Astrocyte of the cerebellum (primary cell): ENCODE measurements at regions not wholly inside any gene's neighbourhood (a gene's known extent, or its start where the extent isn't known, plus 50 kb on each side); places are given as distances from the start of the nearest gene placed in this dataset.
"Not testable (repeated sequence)": the region's sequence is repeated elsewhere in the genome, so short reads cannot be mapped to it uniquely, and the experiment has no call there.

ENCODE experiments used
- DNase-seq: peaks from one replicate; pipeline ENCODE4 v3.0.0-alpha.2; 2011; ENCODE audit warnings: low read depth
- H3K4me3 ChIP-seq: 2 replicates; pipeline ENCODE4 v1.5.1; 2011; ENCODE audit warnings: mild to moderate bottlenecking, low read depth, low read length, moderate library complexity
- in situ Hi-C: cut with HindIII; loops from 2 replicates; pipeline ENCODE4 v1.10.0; 2017; ENCODE audit warnings: low sequenced_read_pairs
- TF ChIP-seq, protein P1 (sequence below): IDR thresholded peaks from 2 replicates; pipeline ENCODE4 v1.5.1; 2012; ENCODE audit warnings: low read length, low read depth, moderate library complexity, mild to moderate bottlenecking; ENCODE audit errors: missing control alignments

DNA sequence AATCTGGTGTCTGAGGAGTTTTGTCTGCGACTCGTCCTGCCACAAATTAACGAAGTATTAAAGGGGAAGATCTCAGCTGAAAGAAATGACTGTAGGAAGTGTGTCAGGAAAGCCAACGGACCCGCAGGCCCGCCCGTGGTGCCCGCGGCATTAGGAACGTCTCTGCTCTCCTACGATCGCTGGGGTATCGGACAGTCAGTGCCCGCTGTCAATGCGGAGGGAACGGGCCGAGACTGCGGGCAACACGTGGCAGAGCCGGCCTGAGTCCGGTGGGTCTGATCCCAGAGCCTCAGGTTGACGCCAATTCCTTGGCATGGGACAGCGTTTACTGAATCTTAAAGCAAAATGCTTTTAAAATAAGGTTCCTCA is 128.7 kb downstream of the KBTBD2 start:
- TF ChIP-seq, protein P1, sequence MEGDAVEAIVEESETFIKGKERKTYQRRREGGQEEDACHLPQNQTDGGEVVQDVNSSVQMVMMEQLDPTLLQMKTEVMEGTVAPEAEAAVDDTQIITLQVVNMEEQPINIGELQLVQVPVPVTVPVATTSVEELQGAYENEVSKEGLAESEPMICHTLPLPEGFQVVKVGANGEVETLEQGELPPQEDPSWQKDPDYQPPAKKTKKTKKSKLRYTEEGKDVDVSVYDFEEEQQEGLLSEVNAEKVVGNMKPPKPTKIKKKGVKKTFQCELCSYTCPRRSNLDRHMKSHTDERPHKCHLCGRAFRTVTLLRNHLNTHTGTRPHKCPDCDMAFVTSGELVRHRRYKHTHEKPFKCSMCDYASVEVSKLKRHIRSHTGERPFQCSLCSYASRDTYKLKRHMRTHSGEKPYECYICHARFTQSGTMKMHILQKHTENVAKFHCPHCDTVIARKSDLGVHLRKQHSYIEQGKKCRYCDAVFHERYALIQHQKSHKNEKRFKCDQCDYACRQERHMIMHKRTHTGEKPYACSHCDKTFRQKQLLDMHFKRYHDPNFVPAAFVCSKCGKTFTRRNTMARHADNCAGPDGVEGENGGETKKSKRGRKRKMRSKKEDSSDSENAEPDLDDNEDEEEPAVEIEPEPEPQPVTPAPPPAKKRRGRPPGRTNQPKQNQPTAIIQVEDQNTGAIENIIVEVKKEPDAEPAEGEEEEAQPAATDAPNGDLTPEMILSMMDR = no peak
- in situ Hi-C loops = no loop called here
- H3K4me3 ChIP-seq = no peak overlapping the region
- no peak for DNase-seq

DNA sequence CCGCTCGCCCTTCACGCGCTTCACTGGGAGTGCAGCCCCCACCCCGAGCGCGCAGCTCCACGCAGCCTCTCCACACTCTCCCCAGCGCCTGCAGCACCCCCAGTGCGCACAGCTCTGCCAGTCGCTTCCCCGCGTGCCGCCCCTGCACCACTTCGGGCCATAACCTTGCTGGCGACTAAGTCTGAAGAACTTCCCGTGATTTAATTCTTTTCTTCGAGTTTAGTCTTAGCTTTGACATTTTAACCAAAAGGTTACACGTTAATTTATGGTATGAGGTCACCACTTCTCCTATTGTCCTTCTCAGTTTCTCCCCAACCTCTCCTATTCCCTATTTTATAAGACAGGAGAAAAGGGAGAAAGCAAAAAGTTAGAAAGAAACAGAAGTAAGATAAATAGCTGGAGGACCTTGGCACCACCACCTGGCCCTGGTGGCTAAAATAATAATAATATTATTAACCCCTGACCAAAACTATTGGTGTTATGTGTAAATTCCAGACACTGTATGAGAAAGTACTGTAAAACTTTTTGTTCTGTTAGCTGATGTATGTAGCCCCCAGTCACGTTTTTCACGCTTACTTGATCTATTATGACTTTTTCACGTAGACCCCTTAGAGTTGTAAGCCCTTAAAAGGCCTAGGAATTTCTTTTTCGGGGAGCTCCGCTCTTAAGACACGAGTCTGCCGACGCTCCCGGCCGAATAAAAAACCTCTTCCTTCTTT is 129.2 kb downstream of the KBTBD2 start:
- H3K4me3 ChIP-seq = peak overlapping the region; percentile 33
- in situ Hi-C loops, DNase-seq: not testable (repeated sequence)

GRCh38 chr7:32761451-32762205 is 129.9 kb downstream of the KBTBD2 start:
- in situ Hi-C loops = no loop called here
- peak overlapping the region; percentile 33 for H3K4me3 ChIP-seq
- TF ChIP-seq, protein P1 = peak; percentile 29
- DNase-seq = no peak

DNA sequence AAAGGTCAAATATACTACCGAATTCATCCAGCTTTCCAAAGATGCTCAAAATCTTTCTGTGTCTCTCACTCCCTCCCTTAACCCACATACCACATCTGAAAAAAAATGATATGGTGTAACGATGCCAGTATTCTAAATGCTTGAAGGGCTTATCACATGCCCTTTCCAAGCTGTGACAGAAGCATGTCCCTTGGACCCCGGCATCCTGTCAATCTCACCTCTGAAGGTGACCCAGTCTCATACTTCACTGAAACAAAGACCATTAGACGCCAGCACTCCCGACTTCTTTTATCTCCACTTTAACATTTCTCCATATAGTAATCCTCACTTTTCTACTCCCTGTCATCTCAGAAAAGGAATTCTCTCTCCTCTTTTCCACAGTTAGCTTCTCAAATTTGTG is 130.8 kb downstream of the KBTBD2 start:
- DNase-seq, in situ Hi-C loops, H3K4me3 ChIP-seq: not testable (repeated sequence)

DNA sequence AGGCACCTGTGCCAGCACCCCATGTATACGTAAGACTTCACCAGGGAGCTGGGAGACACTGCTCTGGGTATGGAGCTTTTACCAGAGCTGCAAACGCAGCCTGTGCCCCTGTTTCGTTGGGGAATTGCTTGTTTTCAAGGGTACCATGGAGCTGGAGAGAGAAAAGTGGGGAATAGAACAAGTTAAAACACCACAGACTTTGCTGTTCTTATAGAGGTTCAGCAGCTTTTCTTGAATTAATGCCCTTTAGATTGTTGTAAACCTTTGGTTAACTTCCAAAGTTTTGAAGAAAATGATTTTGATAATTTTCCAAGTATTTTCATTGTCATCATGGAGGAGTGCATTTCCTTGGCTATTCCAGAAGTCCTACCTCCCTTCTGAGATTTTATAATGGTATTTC is 131.7 kb downstream of the KBTBD2 start:
- in situ Hi-C loops, H3K4me3 ChIP-seq, DNase-seq: not testable (repeated sequence)

DNA sequence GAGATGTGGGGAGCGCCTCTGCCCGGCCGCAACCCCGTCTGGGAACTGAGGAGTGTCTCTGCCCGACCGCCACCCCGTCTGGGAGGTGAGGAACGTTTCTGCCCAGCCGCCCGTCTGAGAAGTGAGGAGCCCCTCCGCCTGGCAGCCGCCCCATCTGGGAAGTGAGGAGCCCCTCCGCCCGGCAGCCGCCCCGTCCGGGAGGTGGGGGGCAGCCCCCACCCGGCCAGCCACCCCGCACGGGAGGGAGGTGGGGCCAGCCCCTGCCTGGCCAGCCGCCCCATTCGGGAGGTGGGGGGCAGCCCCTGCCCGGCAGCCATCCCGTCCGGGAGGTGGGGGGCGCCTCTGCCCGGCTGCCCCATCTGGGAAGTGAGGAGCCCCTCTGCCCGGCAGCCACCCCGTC is 137.7 kb downstream of the KBTBD2 start:
- H3K4me3 ChIP-seq, DNase-seq, in situ Hi-C loops: not testable (repeated sequence)

GRCh38 chr7:32748337-32748736 is 143.2 kb downstream of the KBTBD2 start:
- DNase-seq, in situ Hi-C loops, H3K4me3 ChIP-seq: not testable (repeated sequence)

GRCh38 chr7:32747443-32748148 is 144.0 kb downstream of the KBTBD2 start:
- H3K4me3 ChIP-seq, DNase-seq, in situ Hi-C loops: not testable (repeated sequence)

DNA sequence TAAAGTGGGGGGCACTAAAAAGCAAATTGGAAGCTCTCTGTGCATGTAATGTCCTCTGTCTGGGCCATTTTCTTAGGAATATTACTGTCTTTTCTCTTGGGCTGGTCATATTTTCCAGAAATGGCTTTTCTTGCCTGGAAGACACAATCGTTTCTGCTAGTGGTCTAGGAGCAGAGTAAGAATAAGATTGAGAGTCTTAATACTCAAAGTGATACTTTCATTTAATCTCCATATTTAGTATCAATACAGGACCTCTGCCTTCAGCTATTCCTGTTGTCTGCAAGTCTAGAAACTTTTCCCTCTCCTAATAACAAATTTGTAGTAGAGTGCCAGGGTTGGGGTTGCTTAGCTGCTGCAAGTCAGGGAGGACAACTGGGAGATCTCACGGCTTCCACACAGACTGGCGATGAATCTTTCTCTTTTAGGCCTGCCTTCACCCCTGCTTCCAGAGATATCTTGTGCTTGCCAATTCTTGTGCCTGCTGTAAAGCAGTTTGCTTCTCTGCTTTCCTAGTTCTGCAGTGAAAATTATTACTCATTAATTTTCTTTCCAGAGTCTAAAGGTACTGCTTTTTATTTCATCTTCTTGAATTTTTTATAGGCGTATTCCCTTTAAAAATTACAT is 149.6 kb downstream of the KBTBD2 start:
- H3K4me3 ChIP-seq, DNase-seq, in situ Hi-C loops: not testable (repeated sequence)

GRCh38 chr7:32739749-32740148 is 151.8 kb downstream of the KBTBD2 start:
- in situ Hi-C loops, DNase-seq, H3K4me3 ChIP-seq: not testable (repeated sequence)

DNA sequence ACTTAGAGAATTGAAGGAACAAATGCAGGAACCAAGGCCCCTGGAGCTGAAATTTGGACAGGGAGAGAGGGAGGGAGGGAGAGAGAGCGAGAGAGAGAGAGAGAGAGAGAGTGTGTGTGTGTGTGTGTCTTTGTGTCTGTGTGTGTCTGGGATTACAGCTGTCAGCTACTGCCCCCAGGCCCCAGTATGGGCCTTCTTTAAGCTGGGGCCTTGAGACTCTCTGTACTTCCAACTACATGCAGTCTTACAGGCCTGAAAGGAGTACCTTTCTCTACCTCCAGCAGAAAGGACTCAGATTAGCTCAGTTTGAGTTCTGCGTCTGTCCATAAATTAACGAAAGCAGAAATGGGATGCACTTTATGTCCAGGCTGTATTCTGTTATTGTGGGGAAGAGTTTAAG is 153.2 kb downstream of the KBTBD2 start:
- in situ Hi-C loops, DNase-seq, H3K4me3 ChIP-seq: not testable (repeated sequence)

GRCh38 chr7:32732767-32733166 is 158.8 kb downstream of the KBTBD2 start:
- DNase-seq, H3K4me3 ChIP-seq, in situ Hi-C loops: not testable (repeated sequence)

- H3K4me3 ChIP-seq = peak overlapping the region; percentile 54
- DNase-seq, in situ Hi-C loops: not testable (repeated sequence)
These were observed 162.3 kb downstream of the KBTBD2 start for GRCh38 chr7:32729335-32729675.

GRCh38 chr7:32728412-32729334 is 162.9 kb downstream of the KBTBD2 start:
- DNase-seq = peak; percentile 19
- in situ Hi-C loops = not testable (repeated sequence)
- H3K4me3 ChIP-seq = peak overlapping the region; percentile 54
